ENCODE measurements at regions not wholly inside any gene's neighbourhood (a gene's known extent, or its start where the extent isn't known, plus 50 kb on each side); places are given as distances from the start of the nearest gene placed in this dataset.

- intact Hi-C loops (cut with micrococcal nuclease) (no loop called here), in situ Hi-C loops (cut with MboI) (no loop called here)
- ATAC-seq (no peak), FAIRE-seq (no peak), DNase-seq (ENCODE audit: extremely low read depth in 1 of 4, low spot score in 3 of 4) (no peak)
- Histone ChIP-seq H3K9me3 (replicated peaks; ENCODE audit: control insufficient read depth, insufficient read depth, low read depth, low read length) (no peaks in the 10 kb centered on the region), H3K9ac (ENCODE audit: insufficient read depth in 1 of 2, low read depth in 2 of 2, low read length in 2 of 2) (no peak overlapping the region), H3K9me1 (ENCODE audit: control insufficient read depth, insufficient read depth, low read length) (no peaks in the 10 kb centered on the region), H4K20me1 (replicated peaks; ENCODE audit: control insufficient read depth, insufficient read depth, low read length) (peaks cover 4% of the 10 kb centered on the region), H3K36me3 (ENCODE audit: control insufficient read depth, insufficient read depth, low read length) (no peaks in the 10 kb centered on the region), H2AFZ (ENCODE audit: low read depth, low read length) (no peak overlapping the region), H3K27ac (ENCODE audit: extremely low read depth, low read depth, low read length) (no peak overlapping the region), H3K79me2 (ENCODE audit: control insufficient read depth, insufficient read depth, low read length) (no peaks in the 10 kb centered on the region), H3K4me3 (no peak overlapping the region), H3K4me1 (replicated peaks in 1 of 2; ENCODE audit: control insufficient read depth in 2 of 2, insufficient read depth in 2 of 2, low read length in 2 of 2) (peaks cover 0 to 19% of the 10 kb centered on the region in 2 experiments; a peak in 1 of 5 replicates), H3K27me3 (ENCODE audit: control insufficient read depth in 2 of 2, insufficient read depth in 2 of 2, low read length in 2 of 2) (peaks cover 39 to 81% of the 10 kb centered on the region in 2 experiments), H3K4me2 (ENCODE audit: insufficient read depth, low read length) (no peak overlapping the region)
- ChIA-PET CTCF (ENCODE audit: low intra/inter-chr PET ratio) (no interaction called here), POLR2A (interaction anchor here (0.6 kb wide), 1 partner anchor 85 kb away, joined by 3 read pairs; no protein-coding TSS in a partner anchor)
- BruUV-seq (replicated peaks), result no TSS peak
- whole genome bisulfite sequencing (ENCODE audit: insufficient coverage, low coverage, missing lambda C conversion rate), result 2% methylated on average over 8 of the region's 8 CpGs
- TF ChIP-seq U2AF2 (optimal IDR thresholded peaks at IDR 0.05; ENCODE audit: low read depth, low read length) (no peak), STAT5B (CRISPR knock-in tag; IDR thresholded peaks at IDR 0.05) (no peak), FOXK1 (CRISPR knock-in tag; IDR thresholded peaks at IDR 0.05; ENCODE audit: borderline replicate concordance) (no peak), SREBF1 (IDR thresholded peaks at IDR 0.05; ENCODE audit: borderline replicate concordance, low read depth, low read length) (no peak), ZNF133 (CRISPR knock-in tag; IDR thresholded peaks at IDR 0.05) (no peak)
Observed at GRCh38 chr7:155401231-155401630, 56.7 kb upstream of the EN2 start.

GRCh38 chr7:155401884-155402283 is 56.0 kb upstream of the EN2 start:
- no peak overlapping the region for H3K4me2 ChIP-seq (ENCODE audit: insufficient read depth, low read length)
- peaks cover 41 to 80% of the 10 kb centered on the region in 2 experiments for H3K27me3 ChIP-seq (ENCODE audit: control insufficient read depth in 2 of 2, insufficient read depth in 2 of 2, low read length in 2 of 2)
- ATAC-seq (no peak), FAIRE-seq (no peak), DNase-seq (ENCODE audit: extremely low read depth in 1 of 4, low spot score in 3 of 4) (no peak)
- H3K9ac ChIP-seq (ENCODE audit: insufficient read depth in 1 of 2, low read depth in 2 of 2, low read length in 2 of 2), result no peak overlapping the region
- 1% methylated on average over 6 of the region's 6 CpGs for WGBS (ENCODE audit: insufficient coverage, low coverage, missing lambda C conversion rate)
- POLR2A ChIA-PET, result interaction anchor here (0.6 kb wide), 1 partner anchor 86 kb away, joined by 3 read pairs; no protein-coding TSS in a partner anchor
- peaks cover 0 to 17% of the 10 kb centered on the region in 2 experiments; a peak in 1 of 5 replicates for H3K4me1 ChIP-seq (replicated peaks in 1 of 2; ENCODE audit: control insufficient read depth in 2 of 2, insufficient read depth in 2 of 2, low read length in 2 of 2)
- no peaks in the 10 kb centered on the region for H3K36me3 ChIP-seq (ENCODE audit: control insufficient read depth, insufficient read depth, low read length)
- H3K9me3 ChIP-seq (replicated peaks; ENCODE audit: control insufficient read depth, insufficient read depth, low read depth, low read length), result no peaks in the 10 kb centered on the region
- H2AFZ ChIP-seq (ENCODE audit: low read depth, low read length), result no peak overlapping the region
- no peak overlapping the region for H3K27ac ChIP-seq (ENCODE audit: extremely low read depth, low read depth, low read length)
- intact Hi-C loops (cut with micrococcal nuclease), result no loop called here
- in situ Hi-C loops (cut with MboI), result no loop called here
- H3K79me2 ChIP-seq (ENCODE audit: control insufficient read depth, insufficient read depth, low read length), result no peaks in the 10 kb centered on the region
- H4K20me1 ChIP-seq (replicated peaks; ENCODE audit: control insufficient read depth, insufficient read depth, low read length), result peaks cover 6% of the 10 kb centered on the region
- H3K4me3 ChIP-seq, result no peak overlapping the region
- CTCF ChIA-PET (ENCODE audit: low intra/inter-chr PET ratio), result no interaction called here
- H3K9me1 ChIP-seq (ENCODE audit: control insufficient read depth, insufficient read depth, low read length), result no peaks in the 10 kb centered on the region
- BruUV-seq (replicated peaks), result no TSS peak
- TF ChIP-seq ZC3H4 (CRISPR knock-in tag; IDR thresholded peaks at IDR 0.05; ENCODE audit: borderline replicate concordance) (no peak), ZNF184 (CRISPR knock-in tag; IDR thresholded peaks at IDR 0.05) (no peak), BCOR (IDR thresholded peaks at IDR 0.05) (0 out of 2 replicates have a peak, but pooled peaks have one; percentile 37), ZFX (CRISPR knock-in tag; IDR thresholded peaks at IDR 0.05) (no peak), PRPF4 (IDR thresholded peaks at IDR 0.05; ENCODE audit: insufficient read depth, low read depth, low read length, poor library complexity, severe bottlenecking) (no peak), ZNF449 (CRISPR knock-in tag; IDR thresholded peaks at IDR 0.05) (no peak)

Data from K562 (cell line).